HEK293 (cell line): ENCODE measurements at regions not wholly inside any gene's neighbourhood (a gene's known extent, or its start where the extent isn't known, plus 50 kb on each side); places are given as distances from the start of the nearest gene placed in this dataset.

Experiments used
- CTCF ChIP-seq: fragments of 450-650 bp; formaldehyde crosslinking; IDR thresholded peaks from 2 replicates; pipeline ENCODE4 v1.5.1; 2016; ENCODE audit warnings: missing biosample characterization, missing genetic modification characterization
- KLF16 ChIP-seq: fragments of 450-650 bp; formaldehyde crosslinking; IDR thresholded peaks from 2 replicates; pipeline ENCODE4 v1.5.1; 2017; ENCODE audit warnings: missing biosample characterization, missing genetic modification characterization
- KLF7 ChIP-seq: fragments of 450-650 bp; formaldehyde crosslinking; IDR thresholded peaks from 2 replicates; pipeline ENCODE4 v1.5.1; 2016; ENCODE audit warnings: missing biosample characterization, missing genetic modification characterization, borderline replicate concordance
- SP7 ChIP-seq: fragments of 450-650 bp; formaldehyde crosslinking; IDR thresholded peaks from 2 replicates; pipeline ENCODE4 v1.5.1; 2016; ENCODE audit warnings: missing biosample characterization, missing genetic modification characterization
- ZNF776 ChIP-seq: fragments of 450-650 bp; formaldehyde crosslinking; IDR thresholded peaks from 2 replicates; pipeline ENCODE4 v1.5.0; 2017; ENCODE audit warnings: missing biosample characterization, missing genetic modification characterization, borderline replicate concordance

DNA sequence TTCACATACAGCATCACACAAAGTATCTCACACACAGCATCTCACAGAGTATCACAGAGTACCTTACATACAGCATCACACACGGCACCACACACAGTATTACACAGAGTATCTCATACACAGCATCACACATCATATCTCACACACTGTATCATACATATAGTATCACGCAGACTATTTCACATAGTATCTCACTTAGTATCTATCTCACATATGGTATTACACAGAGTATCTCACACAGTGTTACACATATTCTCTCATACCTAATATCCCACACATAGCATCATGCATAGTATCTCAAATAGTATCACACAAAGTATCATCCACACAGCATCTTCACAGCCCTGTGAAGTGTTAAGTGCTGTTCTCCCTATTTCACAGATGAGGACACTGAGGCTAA lies 121.5 kb upstream of the RAB4A start:
- TF ChIP-seq ZNF776 (tag by site-specific recombination) = no peak
- no peak for TF ChIP-seq CTCF (tag by site-specific recombination)
- TF ChIP-seq SP7 = no peak
- TF ChIP-seq KLF7 (tag by site-specific recombination) = no peak
- TF ChIP-seq KLF16 (tag by site-specific recombination) = no peak
